HG03097 (cell line): ENCODE measurements at regions not wholly inside any gene's neighbourhood (a gene's known extent, or its start where the extent isn't known, plus 50 kb on each side); places are given as distances from the start of the nearest gene placed in this dataset.
"Not testable (repeated sequence)": the region's sequence is repeated elsewhere in the genome, so short reads cannot be mapped to it uniquely, and the experiment has no call there.

ENCODE experiments used
- ATAC-seq: cut with Tn5 transposase; IDR thresholded peaks from one replicate; pipeline ENCODE4 v1.9.1; 2021; ENCODE audit not compliant: unreplicated experiment, low FRiP score

GRCh38 chr17:83156408-83156807 is 77.0 kb downstream of the METRNL start:
- no peak for ATAC-seq

- ATAC-seq, result no peak
Measured at GRCh38 chr17:83159204-83160049, 80.0 kb downstream of the METRNL start.

- no peak for ATAC-seq
Measured at GRCh38 chr17:83160443-83161297, 81.3 kb downstream of the METRNL start.

GRCh38 chr17:83161298-83162034 is 82.1 kb downstream of the METRNL start:
- no peak for ATAC-seq

- ATAC-seq, result no peak
Measured at GRCh38 chr17:83162035-83162745, 82.8 kb downstream of the METRNL start.

GRCh38 chr17:83164490-83164889 is 85.1 kb downstream of the METRNL start:
- ATAC-seq, result no peak

GRCh38 chr17:83170571-83171260 is 91.3 kb downstream of the METRNL start:
- ATAC-seq, result no peak

GRCh38 chr17:83171661-83172060 is 92.3 kb downstream of the METRNL start:
- ATAC-seq, result no peak

- ATAC-seq, result not testable (repeated sequence)
Measured at GRCh38 chr17:83172099-83172498, 92.7 kb downstream of the METRNL start.

- not testable (repeated sequence) for ATAC-seq
Measured at GRCh38 chr17:83172646-83173045, 93.2 kb downstream of the METRNL start.

- not testable (repeated sequence) for ATAC-seq
Measured at GRCh38 chr17:83173180-83173913, 93.9 kb downstream of the METRNL start.

GRCh38 chr17:83173914-83174361 is 94.5 kb downstream of the METRNL start:
- ATAC-seq, result no peak

- ATAC-seq, result no peak
Measured at GRCh38 chr17:83174362-83175118, 95.1 kb downstream of the METRNL start.

GRCh38 chr17:83175119-83175821 is 95.9 kb downstream of the METRNL start:
- no peak for ATAC-seq

- no peak for ATAC-seq
Measured at GRCh38 chr17:83175822-83176622, 96.6 kb downstream of the METRNL start.

- no peak for ATAC-seq
Measured at GRCh38 chr17:83176623-83177583, 97.5 kb downstream of the METRNL start.
